ENCODE measurements at regions not wholly inside any gene's neighbourhood (a gene's known extent, or its start where the extent isn't known, plus 50 kb on each side); places are given as distances from the start of the nearest gene placed in this dataset.

- no peak overlapping the region for H2AFZ ChIP-seq (ENCODE audit: low read depth, low read length, severe bottlenecking)
- no peak overlapping the region for H3K9ac ChIP-seq (ENCODE audit: low read length)
- H3K36me3 ChIP-seq (ENCODE audit: low read length): no peaks in the 10 kb centered on the region
- no peaks in the 10 kb centered on the region for H3F3A ChIP-seq (ENCODE audit: insufficient read depth)
- no peaks in the 10 kb centered on the region for H4K20me1 ChIP-seq (ENCODE audit: low read depth, low read length)
- H3K4me2 ChIP-seq (ENCODE audit: low read depth, low read length, poor library complexity, severe bottlenecking): no peak overlapping the region
- TF ChIP-seq CTCF (IDR thresholded peaks at IDR 0.05; ENCODE audit: insufficient read depth, low read length, poor library complexity, severe bottlenecking) (no peak), EZH2phosphoT487 (conservative IDR thresholded peaks at IDR 0.05; ENCODE audit: low read length) (no peak)
- H3K9me2 ChIP-seq (replicated peaks; ENCODE audit: insufficient read depth, low read length): no peaks in the 10 kb centered on the region
- no peaks in the 10 kb centered on the region for H3K9me3 ChIP-seq (ENCODE audit: insufficient read depth, low read length)
- H3K27me3 ChIP-seq (ENCODE audit: low read length): no peaks in the 10 kb centered on the region
- H3K4me3 ChIP-seq (ENCODE audit: insufficient read depth, low read length, poor library complexity, severe bottlenecking): no peak overlapping the region
- no peak overlapping the region for H3K27ac ChIP-seq (ENCODE audit: low read depth, low read length)
- no peaks in the 10 kb centered on the region for H3K79me2 ChIP-seq (ENCODE audit: insufficient read depth, low read length)
Measured at GRCh38 chr14:31967669-31967975, 109.5 kb upstream of the ARHGAP5 start.

- H3K27ac ChIP-seq (ENCODE audit: low read depth, low read length): no peak overlapping the region
- TF ChIP-seq CTCF (IDR thresholded peaks at IDR 0.05; ENCODE audit: insufficient read depth, low read length, poor library complexity, severe bottlenecking) (no peak), EZH2phosphoT487 (conservative IDR thresholded peaks at IDR 0.05; ENCODE audit: low read length) (no peak)
- no peaks in the 10 kb centered on the region for H3K9me2 ChIP-seq (replicated peaks; ENCODE audit: insufficient read depth, low read length)
- H3K9ac ChIP-seq (ENCODE audit: low read length): no peak overlapping the region
- no peaks in the 10 kb centered on the region for H4K20me1 ChIP-seq (ENCODE audit: low read depth, low read length)
- no peak overlapping the region for H3K4me3 ChIP-seq (ENCODE audit: insufficient read depth, low read length, poor library complexity, severe bottlenecking)
- no peaks in the 10 kb centered on the region for H3K27me3 ChIP-seq (ENCODE audit: low read length)
- no peaks in the 10 kb centered on the region for H3F3A ChIP-seq (ENCODE audit: insufficient read depth)
- H2AFZ ChIP-seq (ENCODE audit: low read depth, low read length, severe bottlenecking): no peak overlapping the region
- no peaks in the 10 kb centered on the region for H3K9me3 ChIP-seq (ENCODE audit: insufficient read depth, low read length)
- no peak overlapping the region for H3K4me2 ChIP-seq (ENCODE audit: low read depth, low read length, poor library complexity, severe bottlenecking)
- H3K36me3 ChIP-seq (ENCODE audit: low read length): no peaks in the 10 kb centered on the region
- no peaks in the 10 kb centered on the region for H3K79me2 ChIP-seq (ENCODE audit: insufficient read depth, low read length)
Measured at GRCh38 chr14:31968107-31968810, 108.8 kb upstream of the ARHGAP5 start.

- Histone ChIP-seq H3K36me3 (ENCODE audit: low read length) (no peaks in the 10 kb centered on the region), H3K27me3 (ENCODE audit: low read length) (no peaks in the 10 kb centered on the region)
Measured at GRCh38 chr14:31968956-31969698, 108.0 kb upstream of the ARHGAP5 start.

More at GRCh38 chr14:31968956-31969698, 108.0 kb upstream of the ARHGAP5 start:
- no peak for TF ChIP-seq CTCF (IDR thresholded peaks at IDR 0.05; ENCODE audit: insufficient read depth, low read length, poor library complexity, severe bottlenecking)
- TF ChIP-seq EZH2phosphoT487 (conservative IDR thresholded peaks at IDR 0.05; ENCODE audit: low read length): no peak
- Histone ChIP-seq H2AFZ (ENCODE audit: low read depth, low read length, severe bottlenecking) (no peak overlapping the region), H3K4me2 (ENCODE audit: low read depth, low read length, poor library complexity, severe bottlenecking) (no peak overlapping the region), H3K27ac (ENCODE audit: low read depth, low read length) (no peak overlapping the region), H3K4me3 (ENCODE audit: insufficient read depth, low read length, poor library complexity, severe bottlenecking) (no peak overlapping the region), H3K9me3 (ENCODE audit: insufficient read depth, low read length) (peaks cover 3% of the 10 kb centered on the region; the same call in 1 of the 2 replicates), H3F3A (ENCODE audit: insufficient read depth) (no peaks in the 10 kb centered on the region), H3K9me2 (replicated peaks; ENCODE audit: insufficient read depth, low read length) (no peaks in the 10 kb centered on the region), H3K79me2 (ENCODE audit: insufficient read depth, low read length) (no peaks in the 10 kb centered on the region), H4K20me1 (ENCODE audit: low read depth, low read length) (no peaks in the 10 kb centered on the region), H3K9ac (ENCODE audit: low read length) (no peak overlapping the region)

All from SU-DHL-6 (cell line).